ENCODE measurements at regions not wholly inside any gene's neighbourhood (a gene's known extent, or its start where the extent isn't known, plus 50 kb on each side); places are given as distances from the start of the nearest gene placed in this dataset.
A peak's percentile ranks its signal among the peaks of the same experiment; 100 is the strongest.
"Not testable (repeated sequence)": the region's sequence is repeated elsewhere in the genome, so short reads cannot be mapped to it uniquely, and the experiment has no call there.

- H3K27me3 Mint-ChIP-seq, result no peaks in the 10 kb centered on the region
- H3K9me3 Mint-ChIP-seq, result peaks cover 0 to 11% (median 1%) of the 10 kb centered on the region in 3 donors
- H3K4me3 Mint-ChIP-seq, result no peak overlapping the region
- no peaks in the 10 kb centered on the region for H3K4me1 Mint-ChIP-seq
- no peak overlapping the region for H3K27ac Mint-ChIP-seq
- no peaks in the 10 kb centered on the region for H3K36me3 Mint-ChIP-seq
These were observed 466.8 kb upstream of the TECRL start for GRCh38 chr4:64876021-64876420.

GRCh38 chr4:64870558-64870957, 461.3 kb upstream of the TECRL start:
- Mint-ChIP-seq H3K4me3 (no peak overlapping the region), H3K4me1 (no peaks in the 10 kb centered on the region), H3K27me3 (no peaks in the 10 kb centered on the region), H3K27ac (no peak overlapping the region), H3K9me3 (peaks cover 2 to 3% (median 2%) of the 10 kb centered on the region in 3 donors), H3K36me3 (no peaks in the 10 kb centered on the region)

- no peak overlapping the region for H3K27ac Mint-ChIP-seq
- no peak overlapping the region for H3K4me3 Mint-ChIP-seq
- H3K27me3 Mint-ChIP-seq, result no peaks in the 10 kb centered on the region
- H3K4me1 Mint-ChIP-seq, result no peaks in the 10 kb centered on the region
- H3K36me3 Mint-ChIP-seq, result no peaks in the 10 kb centered on the region
- H3K9me3 Mint-ChIP-seq, result peaks cover 0 to under 1% (median 0%) of the 10 kb centered on the region in 3 donors
These were observed 448.6 kb upstream of the TECRL start for GRCh38 chr4:64857815-64858214.

DNA sequence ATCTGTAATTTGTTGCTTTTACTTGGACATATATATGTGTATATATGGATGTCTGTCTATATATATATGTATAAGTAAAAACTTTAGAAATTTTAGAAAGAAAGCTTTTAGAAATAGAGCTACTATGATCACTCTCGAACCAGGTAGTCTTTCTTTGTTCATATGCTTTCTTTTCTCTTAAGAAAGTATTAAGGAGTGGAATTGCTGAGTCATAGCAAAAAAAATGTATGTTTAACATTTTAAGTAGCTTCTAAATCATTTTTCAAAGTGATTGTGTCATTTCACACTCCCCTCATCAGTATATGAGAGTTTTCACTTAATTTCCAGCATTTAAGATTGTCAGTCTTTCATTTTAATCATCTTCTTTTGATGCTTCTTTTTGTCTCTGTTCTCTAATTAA, 447.9 kb upstream of the TECRL start:
- Mint-ChIP-seq H3K9me3 (peaks cover 0 to 2% (median 0%) of the 10 kb centered on the region in 3 donors), H3K36me3 (no peaks in the 10 kb centered on the region), H3K27me3 (no peaks in the 10 kb centered on the region), H3K4me1 (no peaks in the 10 kb centered on the region), H3K4me3 (no peak overlapping the region), H3K27ac (no peak overlapping the region)

GRCh38 chr4:64846417-64846816, 437.2 kb upstream of the TECRL start:
- Mint-ChIP-seq H3K27me3 (no peaks in the 10 kb centered on the region), H3K4me3 (no peak overlapping the region), H3K9me3 (peaks cover 0 to 2% (median 0%) of the 10 kb centered on the region in 3 donors), H3K4me1 (no peaks in the 10 kb centered on the region), H3K27ac (no peak overlapping the region), H3K36me3 (no peaks in the 10 kb centered on the region)

DNA sequence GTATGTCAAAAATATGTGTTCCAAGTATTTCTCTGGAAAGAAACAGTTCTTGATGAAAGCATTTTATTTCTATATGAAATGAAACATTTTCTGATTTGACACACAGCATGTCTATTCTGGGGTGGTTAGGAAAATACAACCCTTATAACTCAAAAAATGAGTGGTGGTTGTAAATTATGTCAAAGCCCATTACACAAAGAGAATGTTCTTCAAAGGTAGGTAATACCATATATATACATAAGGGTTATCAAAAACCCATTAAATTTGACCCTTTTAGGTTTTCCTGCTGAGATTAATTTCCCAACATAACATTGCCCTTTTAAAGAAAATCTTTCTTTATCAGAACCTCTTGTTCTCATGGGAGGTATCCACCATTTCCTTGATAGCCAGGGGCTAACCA, 420.5 kb upstream of the TECRL start:
- Mint-ChIP-seq H3K27ac (no peak overlapping the region), H3K27me3 (no peaks in the 10 kb centered on the region), H3K4me3 (no peak overlapping the region), H3K9me3 (peaks cover 0 to under 1% (median 0%) of the 10 kb centered on the region in 3 donors), H3K36me3 (no peaks in the 10 kb centered on the region), H3K4me1 (no peaks in the 10 kb centered on the region)

DNA sequence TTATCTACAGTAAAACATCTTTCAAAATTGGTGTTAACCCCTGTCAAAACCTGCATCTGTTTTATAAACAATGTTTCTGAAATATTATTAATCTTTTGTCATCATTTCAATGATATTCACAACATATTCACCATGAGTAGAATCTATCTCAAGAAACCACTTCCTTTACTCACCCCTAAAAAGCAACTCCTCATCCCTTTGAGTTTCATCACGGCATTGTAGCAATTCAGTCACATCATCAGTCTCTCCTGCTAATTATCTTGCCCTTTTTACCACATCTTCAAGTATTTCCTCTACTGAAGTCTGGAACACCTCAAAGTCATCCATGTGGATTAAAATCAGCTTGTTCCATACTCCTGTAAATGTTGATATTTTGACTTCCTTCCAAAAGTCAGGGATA, 415.3 kb upstream of the TECRL start:
- H3K4me1 Mint-ChIP-seq, result no peaks in the 10 kb centered on the region
- peak overlapping the region in 1 of 4 donors; percentile 6 for H3K4me3 Mint-ChIP-seq
- no peaks in the 10 kb centered on the region for H3K27me3 Mint-ChIP-seq
- peaks cover 0 to 4% (median 2%) of the 10 kb centered on the region in 3 donors for H3K9me3 Mint-ChIP-seq
- no peak overlapping the region for H3K27ac Mint-ChIP-seq
- H3K36me3 Mint-ChIP-seq, result no peaks in the 10 kb centered on the region

DNA sequence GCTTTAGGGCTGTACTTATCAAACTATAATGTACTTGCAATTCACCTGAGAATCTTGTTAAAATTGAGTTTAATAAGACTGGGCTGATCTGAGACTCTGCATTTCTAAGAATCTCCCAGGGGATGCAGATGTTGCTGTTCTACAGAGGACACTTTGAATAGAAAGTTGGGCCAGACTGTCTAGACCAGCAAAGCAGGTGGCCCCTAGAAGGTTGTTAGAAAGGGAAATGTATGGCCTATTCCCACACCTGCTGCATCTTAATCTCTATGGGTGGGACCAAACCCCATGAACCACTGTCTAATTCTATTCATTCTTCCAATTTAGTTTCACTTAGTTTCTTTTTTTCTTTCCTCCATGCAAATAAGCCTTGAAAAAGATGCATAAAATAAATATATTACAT, 413.2 kb upstream of the TECRL start:
- H3K27me3 Mint-ChIP-seq, result no peaks in the 10 kb centered on the region
- H3K4me3 Mint-ChIP-seq, result no peak overlapping the region
- H3K9me3 Mint-ChIP-seq, result peaks cover 0 to 8% (median 2%) of the 10 kb centered on the region in 3 donors
- H3K4me1 Mint-ChIP-seq, result no peaks in the 10 kb centered on the region
- H3K27ac Mint-ChIP-seq, result no peak overlapping the region
- no peaks in the 10 kb centered on the region for H3K36me3 Mint-ChIP-seq

- H3K9me3 Mint-ChIP-seq, result peaks cover 0 to 8% (median 2%) of the 10 kb centered on the region in 3 donors
- H3K27ac Mint-ChIP-seq, result no peak overlapping the region
- H3K4me1 Mint-ChIP-seq, result no peaks in the 10 kb centered on the region
- no peak overlapping the region for H3K4me3 Mint-ChIP-seq
- no peaks in the 10 kb centered on the region for H3K36me3 Mint-ChIP-seq
- H3K27me3 Mint-ChIP-seq, result no peaks in the 10 kb centered on the region
These were observed 412.1 kb upstream of the TECRL start for GRCh38 chr4:64821219-64821976.

- Mint-ChIP-seq H3K4me1 (no peaks in the 10 kb centered on the region), H3K27ac (no peak overlapping the region)
These were observed 405.4 kb upstream of the TECRL start for GRCh38 chr4:64814616-64815015.

DNA sequence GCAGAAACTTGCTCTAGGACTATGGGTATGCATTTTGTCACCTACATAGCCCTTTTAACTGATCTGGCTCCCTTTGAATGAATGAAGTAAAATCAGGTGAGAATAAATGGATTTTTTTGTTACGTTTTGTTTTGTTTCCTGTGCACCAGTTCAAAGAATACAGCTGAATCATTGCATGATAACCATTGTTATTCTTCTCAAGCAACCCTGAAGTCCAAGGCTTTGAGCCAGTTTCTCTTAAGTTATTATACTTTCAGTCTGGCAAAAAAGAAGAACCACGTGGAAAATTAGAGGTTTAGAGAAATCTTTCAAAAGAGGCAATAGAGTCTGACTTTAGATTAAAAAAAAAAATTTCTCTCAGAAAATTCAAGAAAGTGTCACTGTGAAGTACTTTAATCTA, 398.6 kb upstream of the TECRL start:
- Mint-ChIP-seq H3K4me1 (no peaks in the 10 kb centered on the region), H3K36me3 (no peaks in the 10 kb centered on the region), H3K27me3 (no peaks in the 10 kb centered on the region), H3K27ac (no peak overlapping the region), H3K9me3 (peaks cover 0 to 10% (median 7%) of the 10 kb centered on the region in 3 donors), H3K4me3 (no peak overlapping the region)

More at GRCh38 chr4:64814616-64815015, 405.4 kb upstream of the TECRL start:
- Mint-ChIP-seq H3K4me3 (no peak overlapping the region), H3K27me3 (no peaks in the 10 kb centered on the region), H3K36me3 (no peaks in the 10 kb centered on the region), H3K9me3 (peaks cover 0 to 7% (median 4%) of the 10 kb centered on the region in 3 donors)

GRCh38 chr4:64799751-64800150, 390.5 kb upstream of the TECRL start:
- H3K27ac Mint-ChIP-seq, result no peak overlapping the region
- no peak overlapping the region for H3K4me3 Mint-ChIP-seq
- H3K9me3 Mint-ChIP-seq, result peaks cover 3 to 11% (median 9%) of the 10 kb centered on the region in 3 donors
- no peaks in the 10 kb centered on the region for H3K36me3 Mint-ChIP-seq
- H3K4me1 Mint-ChIP-seq, result no peaks in the 10 kb centered on the region
- H3K27me3 Mint-ChIP-seq, result no peaks in the 10 kb centered on the region

DNA sequence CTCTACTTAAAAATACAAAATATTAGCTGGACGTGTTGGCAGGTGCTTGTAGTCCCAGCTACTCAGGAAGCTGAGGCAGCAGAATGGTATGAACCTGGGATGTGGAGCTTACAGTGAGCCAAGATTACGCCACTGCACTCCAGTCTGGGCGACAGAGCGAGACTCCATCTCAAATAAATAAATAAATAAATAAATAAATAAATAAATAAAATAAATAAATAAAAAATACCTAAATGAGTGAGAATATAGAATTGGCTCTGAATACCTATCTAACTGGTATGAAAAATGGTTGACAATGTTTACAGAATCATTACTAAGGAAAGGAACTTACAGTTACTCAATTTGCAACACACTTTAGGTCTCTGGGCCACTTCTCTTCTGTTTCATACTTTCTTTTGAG, 389.6 kb upstream of the TECRL start:
- H3K9me3 Mint-ChIP-seq, H3K27ac Mint-ChIP-seq, H3K27me3 Mint-ChIP-seq: not testable (repeated sequence)

GRCh38 chr4:64796581-64796980, 387.3 kb upstream of the TECRL start:
- Mint-ChIP-seq H3K36me3 (no peaks in the 10 kb centered on the region), H3K9me3 (peaks cover 0 to under 1% (median 0%) of the 10 kb centered on the region in 3 donors), H3K4me3 (no peak overlapping the region)

More for the DNA sequence above, 389.6 kb upstream of the TECRL start:
- H3K4me3 Mint-ChIP-seq, H3K4me1 Mint-ChIP-seq, H3K36me3 Mint-ChIP-seq: not testable (repeated sequence)

DNA sequence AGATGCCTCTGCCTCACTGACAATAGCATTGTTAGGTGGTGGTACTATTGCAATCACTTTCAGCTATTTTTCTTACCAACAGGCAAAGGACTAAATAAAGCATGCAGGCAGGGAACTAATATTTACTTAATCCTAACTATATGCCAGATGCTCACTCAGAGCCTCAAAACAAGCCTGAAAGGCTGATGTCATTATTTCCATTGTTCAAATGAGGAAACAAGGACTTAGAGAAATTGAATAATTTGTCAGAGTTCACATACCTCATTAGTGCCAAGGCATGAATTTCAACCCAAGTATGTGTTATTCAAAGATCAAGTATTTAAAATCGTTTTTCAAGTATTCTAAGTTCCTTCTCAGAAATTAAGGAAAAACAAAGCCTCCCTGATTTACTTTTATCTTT, 374.9 kb upstream of the TECRL start:
- Mint-ChIP-seq H3K36me3 (no peaks in the 10 kb centered on the region), H3K27ac (no peak overlapping the region), H3K4me3 (no peak overlapping the region), H3K27me3 (no peaks in the 10 kb centered on the region), H3K4me1 (no peaks in the 10 kb centered on the region), H3K9me3 (no peaks in the 10 kb centered on the region)

More at GRCh38 chr4:64796581-64796980, 387.3 kb upstream of the TECRL start:
- H3K27me3 Mint-ChIP-seq, result no peaks in the 10 kb centered on the region
- H3K4me1 Mint-ChIP-seq, result no peaks in the 10 kb centered on the region
- H3K27ac Mint-ChIP-seq, result no peak overlapping the region

DNA sequence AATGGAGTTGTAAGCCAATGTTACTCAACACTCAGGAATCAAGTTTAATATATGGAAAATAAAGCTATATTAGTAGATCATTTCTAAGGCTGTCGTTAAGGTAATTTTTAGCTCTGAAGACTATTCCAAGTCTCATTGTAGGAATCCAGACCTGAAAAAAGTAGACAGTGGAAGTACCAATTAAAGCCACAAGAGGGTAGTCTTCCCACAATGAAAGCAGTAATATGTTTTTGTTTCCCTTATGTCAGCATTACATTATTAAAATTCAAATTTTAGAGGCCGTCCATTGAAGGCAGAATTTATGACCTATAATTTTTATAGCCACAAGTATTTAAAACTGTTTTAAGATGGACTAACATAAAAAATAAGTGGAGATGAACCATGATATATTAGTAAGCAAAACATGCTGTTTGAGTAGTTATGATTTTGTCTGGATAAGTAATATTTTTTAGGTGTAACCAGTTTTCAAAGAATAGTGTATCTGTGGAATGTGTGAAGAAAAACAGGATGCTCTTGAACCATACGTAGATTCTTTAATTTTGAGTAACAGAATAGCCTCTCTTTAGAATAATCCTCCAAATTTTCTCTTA, 372.6 kb upstream of the TECRL start:
- Mint-ChIP-seq H3K27me3 (no peaks in the 10 kb centered on the region), H3K9me3 (no peaks in the 10 kb centered on the region), H3K4me1 (no peaks in the 10 kb centered on the region), H3K4me3 (no peak overlapping the region), H3K36me3 (no peaks in the 10 kb centered on the region), H3K27ac (no peak overlapping the region)

Measured in IgD-negative memory B cell (primary cell).